ENCODE measurements at regions not wholly inside any gene's neighbourhood (a gene's known extent, or its start where the extent isn't known, plus 50 kb on each side); places are given as distances from the start of the nearest gene placed in this dataset.

DNA sequence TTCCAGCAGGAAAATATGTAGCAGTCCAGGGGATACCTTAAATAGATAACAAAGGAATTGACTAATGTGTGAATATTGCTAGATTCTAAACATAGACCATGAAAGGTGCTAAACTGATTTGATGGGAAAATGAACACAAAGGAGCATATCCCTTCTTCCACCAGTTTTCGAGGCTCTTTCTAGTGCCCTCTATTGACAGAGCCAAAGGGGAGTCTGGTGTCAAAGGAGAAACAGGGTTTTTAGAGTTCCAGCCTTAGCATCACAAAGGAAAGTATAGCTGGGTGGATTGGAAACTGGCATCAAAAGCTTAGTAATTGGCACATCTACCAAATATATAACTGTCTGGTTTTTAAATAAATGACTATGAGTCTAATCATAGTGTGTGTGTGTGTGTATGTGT is 636.8 kb downstream of the ETV1 start:
- ATAC-seq (no peak), DNase-seq (ENCODE audit: low spot score in 2 of 2) (no peak)
- no peak overlapping the region for H3K4me3 Mint-ChIP-seq
- H3K9me3 Mint-ChIP-seq = no peaks in the 10 kb centered on the region
- no peaks in the 10 kb centered on the region for H3K36me3 Mint-ChIP-seq
- no peak overlapping the region for H3K27ac Mint-ChIP-seq
- H3K4me1 Mint-ChIP-seq = no peaks in the 10 kb centered on the region

DNA sequence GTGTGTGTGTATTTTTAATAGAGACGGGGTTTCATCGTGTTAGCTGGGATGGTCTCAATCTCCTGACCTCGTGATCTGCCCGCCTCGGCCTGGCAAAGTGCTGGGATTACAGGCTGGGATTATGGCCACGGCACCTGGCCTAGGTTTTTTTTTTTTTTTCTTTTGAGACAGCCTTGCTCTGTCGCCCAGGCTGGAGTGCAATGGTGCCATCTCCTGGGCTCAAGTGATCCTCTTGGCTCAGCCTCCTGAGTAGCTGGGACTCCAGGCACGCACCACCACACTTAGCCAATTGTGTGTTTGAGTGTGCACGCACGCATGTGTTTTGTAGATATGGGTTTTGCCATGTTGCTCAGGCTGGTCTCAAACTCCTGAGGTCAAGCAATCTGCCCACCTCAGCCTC is 629.8 kb downstream of the ETV1 start:
- H3K4me1 Mint-ChIP-seq = no peaks in the 10 kb centered on the region
- H3K4me3 Mint-ChIP-seq = no peak overlapping the region
- ATAC-seq (no peak), DNase-seq (ENCODE audit: low spot score in 2 of 2) (no peak)
- no peak overlapping the region for H3K27ac Mint-ChIP-seq
- no peaks in the 10 kb centered on the region for H3K9me3 Mint-ChIP-seq
- no peaks in the 10 kb centered on the region for H3K36me3 Mint-ChIP-seq

DNA sequence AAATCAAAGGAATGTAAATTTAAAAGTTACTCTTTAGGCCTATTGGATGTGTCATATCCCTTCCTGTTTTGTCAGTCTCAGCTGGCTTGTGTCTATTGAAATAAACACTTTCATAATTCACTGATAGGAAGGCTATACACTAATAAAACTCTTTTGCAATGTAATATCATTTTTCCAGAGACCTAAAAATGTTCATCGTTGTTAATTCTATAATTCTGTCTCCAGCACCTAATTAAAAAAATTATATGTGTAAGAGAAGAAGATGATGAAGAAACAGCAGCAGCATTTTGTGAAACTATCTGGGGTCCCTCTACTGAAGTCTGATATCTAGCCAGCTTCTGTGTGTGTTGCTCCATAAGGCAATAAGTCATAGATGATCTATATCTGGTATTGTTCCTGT is 602.7 kb downstream of the ETV1 start:
- H3K27ac Mint-ChIP-seq = no peak overlapping the region
- no peaks in the 10 kb centered on the region for H3K36me3 Mint-ChIP-seq
- DNase-seq (ENCODE audit: low spot score in 2 of 2) = no peak
- no peak for ATAC-seq
- no peak overlapping the region for H3K4me3 Mint-ChIP-seq
- H3K4me1 Mint-ChIP-seq = no peaks in the 10 kb centered on the region
- no peaks in the 10 kb centered on the region for H3K9me3 Mint-ChIP-seq

DNA sequence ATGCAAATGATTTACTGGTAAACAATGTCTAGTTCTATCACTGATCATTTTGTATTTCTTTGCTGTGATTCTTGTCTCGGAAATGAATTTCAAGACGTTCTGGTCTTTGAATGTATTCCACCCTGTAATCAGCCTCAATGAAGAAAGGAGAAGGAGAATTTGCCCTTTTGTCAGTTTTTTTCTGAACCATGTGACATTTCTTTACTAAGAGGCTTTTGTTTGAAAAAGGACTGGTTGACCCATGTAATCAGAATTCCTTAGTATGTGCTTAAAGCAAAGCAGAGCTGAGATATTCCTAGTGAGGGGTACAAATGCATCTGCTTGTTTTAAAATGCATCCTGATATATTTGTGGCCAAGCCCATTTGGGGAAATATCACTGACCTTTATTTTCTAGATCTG is 581.6 kb downstream of the ETV1 start:
- H3K9me3 Mint-ChIP-seq = no peaks in the 10 kb centered on the region
- no peak overlapping the region for H3K4me3 Mint-ChIP-seq
- H3K27ac Mint-ChIP-seq = no peak overlapping the region
- no peaks in the 10 kb centered on the region for H3K4me1 Mint-ChIP-seq
- DNase-seq (ENCODE audit: low spot score in 2 of 2) (no peak), ATAC-seq (no peak)
- no peaks in the 10 kb centered on the region for H3K36me3 Mint-ChIP-seq

DNA sequence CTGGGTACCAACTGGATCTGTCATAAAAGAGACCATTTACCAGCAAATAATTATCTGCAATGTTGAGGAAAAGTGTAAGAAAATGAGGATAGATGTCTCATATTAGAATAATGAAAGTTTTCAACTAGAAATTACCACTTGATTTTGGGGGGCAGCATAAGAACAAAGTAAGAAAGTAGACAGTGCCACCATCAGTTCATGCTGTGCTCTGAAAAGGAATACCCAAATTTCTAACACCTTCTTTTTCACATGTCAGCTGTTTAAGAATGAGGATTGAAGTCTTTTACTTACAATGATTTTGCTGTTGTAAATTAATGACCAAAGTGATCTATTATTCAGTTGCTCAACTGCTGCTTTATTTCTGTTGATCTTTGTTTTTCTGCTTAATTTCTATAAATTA is 578.3 kb downstream of the ETV1 start:
- DNase-seq (ENCODE audit: low spot score in 2 of 2) = no peak
- no peaks in the 10 kb centered on the region for H3K36me3 Mint-ChIP-seq
- no peak for ATAC-seq
- H3K27ac Mint-ChIP-seq = no peak overlapping the region
- no peaks in the 10 kb centered on the region for H3K4me1 Mint-ChIP-seq
- H3K9me3 Mint-ChIP-seq = no peaks in the 10 kb centered on the region
- no peak overlapping the region for H3K4me3 Mint-ChIP-seq

DNA sequence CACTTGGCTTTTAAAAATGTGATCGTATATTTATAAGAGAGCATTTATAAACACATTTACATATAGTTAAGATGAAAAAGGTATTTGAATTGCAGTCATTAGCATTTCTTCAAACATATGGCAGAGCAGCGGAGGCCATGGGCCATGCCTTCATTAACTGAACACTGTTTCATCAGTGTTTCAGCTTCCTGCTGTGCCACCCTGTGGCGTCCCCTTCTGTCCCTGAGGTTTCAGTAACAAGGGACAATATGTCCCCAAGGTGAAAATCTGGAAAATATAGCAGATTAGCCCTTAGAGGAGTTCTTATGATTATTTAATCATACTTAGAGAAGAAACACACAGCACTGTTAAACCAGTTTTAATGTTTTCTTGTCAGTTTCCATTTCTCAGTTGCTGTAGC is 577.8 kb downstream of the ETV1 start:
- no peaks in the 10 kb centered on the region for H3K36me3 Mint-ChIP-seq
- no peak overlapping the region for H3K27ac Mint-ChIP-seq
- no peaks in the 10 kb centered on the region for H3K4me1 Mint-ChIP-seq
- H3K9me3 Mint-ChIP-seq = no peaks in the 10 kb centered on the region
- no peak overlapping the region for H3K4me3 Mint-ChIP-seq
- no peak for DNase-seq (ENCODE audit: low spot score in 2 of 2)
- no peak for ATAC-seq

DNA sequence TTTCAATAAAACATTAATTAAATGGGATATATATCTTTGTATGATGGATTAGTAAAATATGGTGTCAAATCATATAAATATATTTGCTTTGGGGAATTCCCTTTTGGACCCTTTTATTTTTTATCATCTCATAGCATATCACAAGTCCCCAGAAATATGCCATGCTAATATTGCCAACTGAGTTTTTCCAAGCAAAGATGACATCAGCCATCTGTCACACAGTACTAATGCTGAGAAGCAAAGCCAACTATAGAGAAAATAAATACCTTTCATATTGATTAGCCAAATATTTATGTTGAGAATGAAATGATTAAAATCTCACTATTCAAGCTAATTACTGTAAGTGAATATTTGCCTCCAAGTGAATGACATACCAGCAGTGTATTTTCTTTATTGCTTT is 575.3 kb downstream of the ETV1 start:
- H3K4me1 Mint-ChIP-seq = no peaks in the 10 kb centered on the region
- no peak for ATAC-seq
- peaks cover 3% of the 10 kb centered on the region for H3K9me3 Mint-ChIP-seq
- no peaks in the 10 kb centered on the region for H3K36me3 Mint-ChIP-seq
- H3K27ac Mint-ChIP-seq = no peak overlapping the region
- DNase-seq (ENCODE audit: low spot score in 2 of 2) = no peak
- H3K4me3 Mint-ChIP-seq = no peak overlapping the region

DNA sequence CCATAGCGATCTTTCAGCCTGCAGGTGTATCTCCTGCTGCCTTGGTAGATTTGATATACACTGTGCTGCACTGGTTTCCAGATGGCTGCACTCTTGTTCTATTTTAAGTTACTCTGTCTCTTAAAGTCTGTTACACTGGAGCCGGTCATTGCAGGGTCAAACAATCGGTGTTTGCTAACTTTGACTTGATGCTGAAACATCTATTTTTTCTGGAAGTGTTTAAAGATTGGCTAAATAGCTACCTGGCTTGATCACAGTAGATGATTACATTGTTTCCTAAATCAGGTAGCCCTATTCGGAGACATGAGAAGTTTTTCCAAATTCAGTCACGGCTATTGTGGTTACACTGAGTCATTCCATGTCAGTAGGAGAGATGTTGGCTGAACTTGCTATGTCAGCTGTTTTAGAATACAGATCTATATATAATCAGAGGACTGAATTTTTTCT is 574.8 kb downstream of the ETV1 start:
- no peaks in the 10 kb centered on the region for H3K4me1 Mint-ChIP-seq
- no peak for DNase-seq (ENCODE audit: low spot score in 2 of 2)
- H3K4me3 Mint-ChIP-seq = no peak overlapping the region
- no peak overlapping the region for H3K27ac Mint-ChIP-seq
- no peak for ATAC-seq
- no peaks in the 10 kb centered on the region for H3K36me3 Mint-ChIP-seq
- H3K9me3 Mint-ChIP-seq = peaks cover 3% of the 10 kb centered on the region

DNA sequence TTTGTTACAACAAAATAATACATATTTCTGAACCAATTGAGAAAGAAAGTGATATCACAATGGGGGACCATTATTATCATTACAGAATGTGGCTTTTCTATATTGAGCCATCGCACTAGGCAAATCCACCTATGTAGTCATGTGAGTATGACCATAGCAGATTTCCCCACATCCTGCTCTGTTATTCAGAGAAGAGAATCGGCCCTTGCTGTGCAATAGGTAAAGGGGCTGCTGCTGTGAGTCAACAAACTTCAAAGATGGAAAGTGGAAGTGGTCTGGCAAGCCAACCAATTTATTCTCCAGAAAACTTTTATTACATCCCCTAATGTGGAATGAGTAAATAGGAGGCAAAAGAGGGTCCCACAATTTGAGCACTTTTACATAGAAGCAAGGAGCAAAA is 573.4 kb downstream of the ETV1 start:
- Mint-ChIP-seq H3K9me3 (peaks cover 3% of the 10 kb centered on the region), H3K4me1 (no peaks in the 10 kb centered on the region)
- DNase-seq (ENCODE audit: low spot score in 2 of 2) = no peak

DNA sequence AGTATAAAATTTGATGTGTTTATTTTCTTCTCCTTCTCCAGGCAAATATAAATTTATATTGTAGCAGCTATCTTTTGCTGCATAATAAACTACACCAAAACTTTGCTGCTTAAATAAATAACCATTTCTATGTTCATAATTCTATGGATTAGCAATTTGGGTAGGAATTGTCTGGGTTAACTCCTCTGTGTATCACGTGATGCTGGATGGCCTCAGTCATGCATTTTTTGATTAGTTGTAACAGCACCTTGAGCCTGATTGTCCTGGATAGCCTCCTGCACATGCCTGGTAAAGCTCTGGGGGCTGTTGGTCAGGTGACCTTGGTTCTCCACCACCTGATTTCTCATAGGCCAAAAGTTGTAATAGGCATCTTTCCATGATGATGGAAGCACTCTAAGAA is 572.9 kb downstream of the ETV1 start:
- no peak for ATAC-seq
- Mint-ChIP-seq H3K27ac (no peak overlapping the region), H3K36me3 (no peaks in the 10 kb centered on the region)

More for the DNA sequence above, 573.4 kb downstream of the ETV1 start:
- H3K4me3 Mint-ChIP-seq = no peak overlapping the region
- no peak for ATAC-seq
- no peak overlapping the region for H3K27ac Mint-ChIP-seq
- H3K36me3 Mint-ChIP-seq = no peaks in the 10 kb centered on the region

DNA sequence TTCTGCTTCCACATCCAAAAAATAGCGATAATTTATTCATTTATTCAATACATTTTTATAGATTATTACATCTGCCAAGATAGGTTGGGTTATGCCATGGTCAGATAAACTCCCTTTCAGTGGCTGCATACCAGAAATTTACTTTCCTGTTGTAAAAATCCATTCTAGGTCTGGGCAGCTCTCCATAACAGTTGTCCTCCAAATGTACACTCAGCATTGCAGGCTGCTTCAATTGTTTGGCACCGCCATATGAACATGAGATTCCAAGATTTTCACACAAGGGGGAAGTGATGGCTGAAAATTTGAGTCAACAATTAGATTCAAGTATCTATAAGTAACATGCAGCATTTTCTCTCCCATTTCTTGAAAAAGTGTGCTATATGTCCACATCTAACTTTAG is 568.7 kb downstream of the ETV1 start:
- Mint-ChIP-seq H3K4me3 (no peak overlapping the region), H3K27ac (no peak overlapping the region)
- DNase-seq (ENCODE audit: low spot score in 2 of 2) = no peak

More for the DNA sequence above, 572.9 kb downstream of the ETV1 start:
- Mint-ChIP-seq H3K4me3 (no peak overlapping the region), H3K9me3 (peaks cover 3% of the 10 kb centered on the region), H3K4me1 (no peaks in the 10 kb centered on the region)
- DNase-seq (ENCODE audit: low spot score in 2 of 2) = no peak

DNA sequence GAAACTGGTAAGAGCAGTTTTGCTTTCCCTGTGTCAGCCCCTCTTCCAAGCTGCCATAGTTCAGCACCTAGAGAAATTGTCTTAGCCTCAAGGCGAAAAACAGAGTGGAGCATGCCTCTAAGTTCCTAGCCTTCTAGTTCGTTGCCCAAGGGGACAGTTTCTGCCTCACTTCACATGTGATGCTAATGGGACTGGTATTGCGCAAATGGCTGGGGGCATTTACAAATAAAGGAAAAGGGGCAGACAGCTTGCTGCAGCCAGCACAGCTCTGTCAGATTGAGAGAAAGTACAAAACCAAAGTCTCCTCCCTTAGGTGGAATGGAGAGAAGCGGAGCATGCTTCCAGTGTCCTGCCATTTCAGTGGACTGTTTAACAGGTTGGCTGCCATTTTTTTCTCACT is 567.7 kb downstream of the ETV1 start:
- ATAC-seq = no peak
- Mint-ChIP-seq H3K27ac (no peak overlapping the region), H3K9me3 (peaks cover 7% of the 10 kb centered on the region), H3K4me1 (no peaks in the 10 kb centered on the region), H3K36me3 (no peaks in the 10 kb centered on the region), H3K4me3 (no peak overlapping the region)
- no peak for DNase-seq (ENCODE audit: low spot score in 2 of 2)

More for the DNA sequence above, 568.7 kb downstream of the ETV1 start:
- Mint-ChIP-seq H3K4me1 (no peaks in the 10 kb centered on the region), H3K9me3 (peaks cover 7% of the 10 kb centered on the region), H3K36me3 (no peaks in the 10 kb centered on the region)
- ATAC-seq = no peak

DNA sequence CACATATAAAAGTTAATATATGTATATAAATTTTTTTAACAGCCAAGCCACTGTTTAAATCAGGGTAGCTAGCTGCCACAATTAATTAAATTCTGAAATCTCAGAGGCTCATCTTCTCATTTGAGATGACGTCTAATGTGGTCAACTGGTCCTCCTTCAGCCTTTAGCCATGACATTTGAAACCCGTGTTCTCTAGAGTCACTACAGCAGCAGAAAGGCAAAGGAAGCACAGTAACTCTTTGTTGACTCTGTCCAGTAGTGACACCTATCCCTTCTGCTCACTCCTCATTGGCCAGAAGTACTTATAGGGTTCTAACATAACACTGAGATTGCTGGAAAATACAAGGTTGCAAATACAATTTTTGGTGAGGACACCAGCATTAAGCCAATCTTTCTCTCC is 555.5 kb downstream of the ETV1 start:
- ATAC-seq (no peak), DNase-seq (ENCODE audit: low spot score in 2 of 2) (no peak)
- Mint-ChIP-seq H3K27ac (no peak overlapping the region), H3K4me1 (no peaks in the 10 kb centered on the region), H3K9me3 (no peaks in the 10 kb centered on the region), H3K36me3 (no peaks in the 10 kb centered on the region), H3K4me3 (no peak overlapping the region)

DNA sequence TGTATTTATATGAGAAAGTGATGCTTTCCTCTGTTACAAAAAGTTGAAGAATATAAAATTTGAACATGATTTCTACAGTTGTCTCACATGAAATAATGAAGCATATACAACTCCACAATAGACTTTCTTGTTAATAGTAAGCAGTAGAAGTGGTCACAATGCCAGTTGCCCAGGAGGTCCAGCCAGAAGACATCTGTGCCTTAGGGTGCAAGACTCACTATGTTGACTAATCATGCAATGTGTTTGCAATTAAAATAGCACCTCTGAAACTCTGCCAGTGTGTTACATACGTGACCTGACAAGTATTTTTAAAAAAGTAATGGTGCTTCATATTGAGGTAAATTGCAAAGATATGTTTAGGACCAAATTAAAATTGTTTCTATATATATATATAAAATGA is 547.2 kb downstream of the ETV1 start:
- H3K36me3 Mint-ChIP-seq = no peaks in the 10 kb centered on the region
- DNase-seq (ENCODE audit: low spot score in 2 of 2) (no peak), ATAC-seq (no peak)
- H3K9me3 Mint-ChIP-seq = no peaks in the 10 kb centered on the region
- H3K4me1 Mint-ChIP-seq = no peaks in the 10 kb centered on the region
- H3K4me3 Mint-ChIP-seq = no peak overlapping the region
- H3K27ac Mint-ChIP-seq = no peak overlapping the region

DNA sequence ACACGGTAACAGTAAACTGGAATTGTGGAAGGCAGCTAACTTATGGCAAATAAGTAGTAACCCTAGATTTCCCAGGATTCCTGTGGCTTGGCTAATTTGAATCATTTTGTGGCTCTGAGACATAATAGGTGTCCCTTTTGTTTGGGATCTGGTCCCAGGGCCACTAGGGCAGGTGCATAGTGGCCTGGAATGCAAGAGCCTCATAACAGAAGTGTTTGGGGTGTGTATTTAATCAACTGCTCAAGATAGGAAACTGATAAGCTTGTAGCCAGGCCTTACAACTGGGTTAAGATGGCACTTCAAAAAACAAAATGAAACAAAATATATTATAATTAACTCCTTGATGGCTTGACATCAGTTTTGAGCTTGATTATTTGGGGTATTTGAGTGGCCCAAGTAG is 541.8 kb downstream of the ETV1 start:
- Mint-ChIP-seq H3K36me3 (no peaks in the 10 kb centered on the region), H3K27ac (no peak overlapping the region)

DNA sequence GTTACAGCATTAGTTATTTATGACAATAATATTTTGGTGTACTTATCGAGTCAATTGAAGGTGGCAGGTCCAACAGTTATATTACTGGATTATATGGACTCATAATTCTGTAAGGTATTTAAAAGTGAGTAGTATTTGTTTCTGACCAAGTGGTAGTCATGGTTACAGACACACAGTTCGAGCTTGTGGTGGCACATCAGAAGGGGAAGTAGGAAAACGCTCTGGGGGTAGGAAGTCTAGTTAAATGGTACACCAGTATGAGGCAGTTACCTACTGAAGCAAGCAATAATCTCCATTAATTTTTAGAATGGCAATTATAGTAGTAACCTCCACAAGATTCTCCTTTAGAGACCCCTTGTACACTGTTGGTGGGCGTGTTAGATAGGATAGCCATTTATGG is 541.2 kb downstream of the ETV1 start:
- ATAC-seq = no peak
- H3K9me3 Mint-ChIP-seq = no peaks in the 10 kb centered on the region
- H3K4me3 Mint-ChIP-seq = no peak overlapping the region
- DNase-seq (ENCODE audit: low spot score in 2 of 2) = no peak
- no peak overlapping the region for H3K27ac Mint-ChIP-seq
- no peaks in the 10 kb centered on the region for H3K4me1 Mint-ChIP-seq
- H3K36me3 Mint-ChIP-seq = no peaks in the 10 kb centered on the region

More for the DNA sequence above, 541.8 kb downstream of the ETV1 start:
- DNase-seq (ENCODE audit: low spot score in 2 of 2) (no peak), ATAC-seq (no peak)
- no peak overlapping the region for H3K4me3 Mint-ChIP-seq
- H3K9me3 Mint-ChIP-seq = no peaks in the 10 kb centered on the region
- no peaks in the 10 kb centered on the region for H3K4me1 Mint-ChIP-seq

DNA sequence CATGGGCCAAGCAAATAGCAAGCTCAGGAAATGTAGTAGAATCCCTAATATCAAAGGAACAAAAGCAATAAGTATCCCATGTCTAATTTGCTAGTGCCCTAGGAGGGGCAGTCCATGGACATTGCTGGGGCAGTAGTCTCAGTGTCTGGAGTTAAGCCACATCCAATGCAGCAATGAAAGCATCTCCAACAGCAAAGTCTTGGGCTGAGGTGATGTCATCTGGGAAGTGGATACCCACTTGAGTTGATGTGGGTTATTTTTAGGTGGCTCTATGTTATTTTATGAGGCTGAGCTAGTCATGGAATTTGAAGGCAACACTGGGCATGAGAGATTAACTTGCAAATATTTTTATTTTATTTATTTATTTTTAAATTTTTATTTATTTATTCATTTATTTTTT is 540.0 kb downstream of the ETV1 start:
- ATAC-seq (no peak), DNase-seq (ENCODE audit: low spot score in 2 of 2) (no peak)
- no peak overlapping the region for H3K27ac Mint-ChIP-seq
- no peaks in the 10 kb centered on the region for H3K36me3 Mint-ChIP-seq
- no peaks in the 10 kb centered on the region for H3K4me1 Mint-ChIP-seq
- no peak overlapping the region for H3K4me3 Mint-ChIP-seq
- H3K9me3 Mint-ChIP-seq = no peaks in the 10 kb centered on the region
